Prostate gland (tissue), 2 donors: ENCODE measurements at regions not wholly inside any gene's neighbourhood (a gene's known extent, or its start where the extent isn't known, plus 50 kb on each side); places are given as distances from the start of the nearest gene placed in this dataset.

Source experiments
- DNase-seq: peaks from one replicate; pipeline ENCODE4 v3.0.0-alpha.2; 2019; ENCODE audit warnings: low spot score
- H3K27ac ChIP-seq, 2 donors: fragments of 200-600 bp; sonication (generic); 2 replicates each; pipeline ENCODE4 v1.5.1; 2017 to 2019
- H3K27me3 ChIP-seq: fragments of 200-600 bp; sonication (generic); replicated peaks from 2 replicates; pipeline ENCODE4 v1.5.1; 2019; ENCODE audit not compliant: insufficient read depth
- H3K36me3 ChIP-seq, 2 donors: fragments of 200-600 bp; sonication (generic); 1 replicate in 1 of 2; 2 replicates in 1 of 2; pipeline versions ENCODE4 v1.5.1 to v1.8.1; 2017 to 2019
- H3K4me1 ChIP-seq: fragments of 200-600 bp; sonication (generic); replicated peaks from 2 replicates; pipeline ENCODE4 v1.5.1; 2019
- H3K4me3 ChIP-seq, 2 donors: fragments of 200-600 bp; sonication (generic); 2 replicates each; pipeline ENCODE4 v1.5.1; 2017 to 2019
- H3K9me3 ChIP-seq: fragments of 200-600 bp; sonication (generic); 2 replicates; pipeline ENCODE4 v1.5.1; 2017
- CTCF ChIP-seq, 4 experiments: fragments of 200-600 bp in 2 of 4; fragments of 450-650 bp in 2 of 4; sonication (generic) in 2 of 4; IDR thresholded peaks; 1 replicate in 3 of 4; 2 replicates in 1 of 4; pipeline ENCODE4 v1.5.1; 2016 to 2019; ENCODE audit warnings: antibody characterized with exemption in 4 of 4, mild to moderate bottlenecking in 2 of 4, moderate library complexity in 2 of 4
- POLR2A ChIP-seq: fragments of 450-650 bp; IDR thresholded peaks from one replicate; pipeline ENCODE4 v1.6.1; 2016; ENCODE audit warnings: antibody characterized with exemption, mild to moderate bottlenecking
- POLR2AphosphoS5 ChIP-seq: sonication (generic); formaldehyde crosslinking; IDR thresholded peaks from one replicate; pipeline ENCODE4 v1.6.1; 2017; ENCODE audit warnings: antibody characterized with exemption
- WGBS: methylation state at CpG from one replicate; pipeline ENCODE4 v1.1.5; 2018; 5-methylcytosine and 5-hydroxymethylcytosine counted together
- intact Hi-C: fragments of 100-400 bp; cut with DNase I; formaldehyde crosslinking; loops from one replicate; pipeline ENCODE4 v1.14.2; 2022

DNA sequence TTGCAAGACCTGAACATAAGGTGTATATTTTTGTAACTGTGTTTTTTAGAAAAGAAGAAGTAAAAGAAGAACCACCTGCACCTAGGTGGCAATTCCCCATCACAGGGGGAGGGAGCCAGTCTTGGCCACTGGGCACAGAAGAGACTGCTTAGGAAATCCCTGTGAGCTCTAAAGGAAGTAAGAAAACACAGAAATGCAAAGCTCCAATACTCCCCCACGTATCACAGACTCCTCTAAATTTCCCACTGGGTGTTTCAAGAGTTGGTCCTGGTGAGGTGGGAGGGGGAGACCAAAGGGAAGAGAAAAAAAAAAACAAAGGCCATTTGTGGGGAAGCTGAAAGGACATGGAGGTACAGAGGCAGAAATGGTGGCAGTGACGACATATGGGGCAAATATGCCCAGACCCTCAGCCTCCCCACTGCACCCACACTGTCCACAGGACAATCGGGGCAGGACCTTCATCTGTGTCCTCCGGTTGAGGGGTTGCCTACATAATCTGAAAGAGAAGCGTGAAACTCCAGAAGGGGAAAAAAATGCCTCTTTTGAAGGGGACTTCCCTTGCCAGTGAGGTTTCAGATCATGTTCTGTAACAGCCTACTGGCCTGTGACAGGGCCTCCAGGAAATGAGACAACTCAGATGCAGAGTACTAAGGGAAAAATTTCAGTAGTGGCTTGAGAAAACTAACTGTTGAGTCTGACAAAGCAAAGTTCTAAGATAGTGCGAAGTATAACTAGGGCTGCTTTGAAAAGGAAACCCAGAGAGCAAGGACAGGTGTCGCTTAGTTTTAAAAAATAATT lies 226.2 kb upstream of the MARCKS start:
- intact Hi-C loops = no loop called here
- H3K27me3 ChIP-seq = no peaks in the 10 kb centered on the region
- no peak overlapping the region for H3K4me3 ChIP-seq
- H3K36me3 ChIP-seq = no peaks in the 10 kb centered on the region
- peak overlapping the region in 1 of 2 donors; percentile 9 for H3K27ac ChIP-seq
- no peaks in the 10 kb centered on the region for H3K9me3 ChIP-seq
- no peak for DNase-seq
- TF ChIP-seq POLR2AphosphoS5 (no peak), POLR2A (no peak), CTCF (IDR thresholded peaks at IDR 0.05) (no peak)
- WGBS = 80% methylated on average over 7 of the region's 7 CpGs
- H3K4me1 ChIP-seq = no peaks in the 10 kb centered on the region

GRCh38 chr6:113631666-113632065 lies 225.5 kb upstream of the MARCKS start:
- peak overlapping the region; percentile 34 to 65 for H3K27ac ChIP-seq
- H3K4me1 ChIP-seq = no peaks in the 10 kb centered on the region
- no peak for DNase-seq
- H3K9me3 ChIP-seq = no peaks in the 10 kb centered on the region
- H3K36me3 ChIP-seq = no peaks in the 10 kb centered on the region
- intact Hi-C loops = no loop called here
- H3K27me3 ChIP-seq = no peaks in the 10 kb centered on the region
- 86% methylated on average over 3 of the region's 3 CpGs for WGBS
- H3K4me3 ChIP-seq = no peak overlapping the region
- TF ChIP-seq POLR2A (no peak), CTCF (IDR thresholded peaks at IDR 0.05) (no peak), POLR2AphosphoS5 (no peak)

GRCh38 chr6:113632220-113632864 lies 224.8 kb upstream of the MARCKS start:
- H3K36me3 ChIP-seq = no peaks in the 10 kb centered on the region
- H3K27me3 ChIP-seq = no peaks in the 10 kb centered on the region
- H3K27ac ChIP-seq = peak overlapping the region; percentile 34 to 65
- H3K4me3 ChIP-seq = no peak overlapping the region
- no peak for TF ChIP-seq CTCF (IDR thresholded peaks at IDR 0.05)
- peak; percentile 83 for TF ChIP-seq POLR2AphosphoS5
- TF ChIP-seq POLR2A = peak; percentile 28
- no peaks in the 10 kb centered on the region for H3K4me1 ChIP-seq
- 29% methylated on average over 8 of the region's 8 CpGs for whole genome bisulfite sequencing
- intact Hi-C loops = no loop called here
- H3K9me3 ChIP-seq = no peaks in the 10 kb centered on the region
- peak; percentile 86 for DNase-seq

DNA sequence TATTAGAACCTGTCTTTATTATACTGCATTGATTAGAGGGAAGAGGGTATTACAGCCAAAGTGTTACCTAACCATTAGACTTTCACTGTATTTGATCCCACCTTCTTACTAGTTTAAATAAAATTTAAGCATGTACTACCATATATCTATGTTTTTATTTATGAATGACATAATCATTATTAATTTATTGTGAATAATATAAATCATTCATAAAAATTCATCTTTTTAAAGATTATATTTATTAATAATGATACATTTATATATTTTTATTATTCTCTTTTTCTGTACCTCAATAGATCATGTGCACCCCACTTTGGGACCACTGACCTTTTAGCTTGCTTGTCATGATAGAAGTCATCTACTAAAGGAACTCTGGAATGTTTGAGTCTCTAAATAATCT lies 223.5 kb upstream of the MARCKS start:
- no peak for DNase-seq
- Histone ChIP-seq H3K4me1 (no peaks in the 10 kb centered on the region), H3K9me3 (no peaks in the 10 kb centered on the region), H3K36me3 (no peaks in the 10 kb centered on the region), H3K4me3 (no peak overlapping the region), H3K27me3 (no peaks in the 10 kb centered on the region), H3K27ac (peak overlapping the region in 1 of 2 donors; percentile 65)
- TF ChIP-seq CTCF (IDR thresholded peaks at IDR 0.05) (no peak), POLR2AphosphoS5 (no peak), POLR2A (no peak)
- intact Hi-C loops = no loop called here
